NCI-H345 treated with DMSO at 0.1 percent for 48 hours (cell line): ENCODE measurements at regions not wholly inside any gene's neighbourhood (a gene's known extent, or its start where the extent isn't known, plus 50 kb on each side); places are given as distances from the start of the nearest gene placed in this dataset.
"Not testable (repeated sequence)": the region's sequence is repeated elsewhere in the genome, so short reads cannot be mapped to it uniquely, and the experiment has no call there.

Experiments
- DNase-seq: peaks from one replicate; lab custom pipeline; 2025; ENCODE audit not compliant: unreplicated experiment; lab: John Stamatoyannopoulos, UW

DNA sequence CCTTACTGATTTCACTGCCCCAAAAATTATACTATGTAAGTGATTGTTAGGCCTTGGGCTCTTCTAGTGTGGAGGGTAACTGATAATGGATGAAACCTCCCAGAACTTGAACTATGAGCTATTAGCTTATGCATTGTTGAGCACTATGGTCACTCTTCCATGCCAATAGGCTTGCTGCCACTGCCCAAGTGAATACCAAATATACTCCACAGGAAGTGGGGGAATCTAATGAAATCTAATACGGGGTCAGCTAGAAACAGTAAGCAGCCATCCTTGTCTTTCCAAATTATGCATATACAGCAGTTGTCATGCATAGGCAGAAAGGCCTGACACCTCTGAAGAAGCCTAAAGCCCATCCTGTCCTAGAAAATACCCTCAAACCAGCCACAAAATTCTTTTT, 198.7 kb upstream of the PTBP2 start:
- DNase-seq: no peak

DNA sequence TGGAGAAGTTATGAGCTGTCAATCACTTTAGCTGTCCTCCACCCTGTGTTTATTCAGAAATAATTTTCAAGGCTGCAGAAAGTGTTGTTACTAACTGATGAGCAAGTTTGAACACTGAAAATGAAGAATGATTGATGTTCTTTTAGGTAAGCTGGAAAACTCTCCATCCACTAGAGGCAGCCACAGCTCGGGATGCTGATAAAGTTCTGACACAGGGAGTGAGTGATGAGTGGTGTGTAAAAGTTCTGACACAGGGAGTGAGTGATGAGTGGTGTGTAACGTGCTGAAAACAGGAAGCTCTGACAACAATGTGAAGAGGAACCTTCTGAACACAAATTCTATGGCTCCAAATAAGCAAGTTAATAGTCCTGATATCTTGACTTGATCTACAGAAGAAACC, 197.5 kb upstream of the PTBP2 start:
- DNase-seq: no peak

DNA sequence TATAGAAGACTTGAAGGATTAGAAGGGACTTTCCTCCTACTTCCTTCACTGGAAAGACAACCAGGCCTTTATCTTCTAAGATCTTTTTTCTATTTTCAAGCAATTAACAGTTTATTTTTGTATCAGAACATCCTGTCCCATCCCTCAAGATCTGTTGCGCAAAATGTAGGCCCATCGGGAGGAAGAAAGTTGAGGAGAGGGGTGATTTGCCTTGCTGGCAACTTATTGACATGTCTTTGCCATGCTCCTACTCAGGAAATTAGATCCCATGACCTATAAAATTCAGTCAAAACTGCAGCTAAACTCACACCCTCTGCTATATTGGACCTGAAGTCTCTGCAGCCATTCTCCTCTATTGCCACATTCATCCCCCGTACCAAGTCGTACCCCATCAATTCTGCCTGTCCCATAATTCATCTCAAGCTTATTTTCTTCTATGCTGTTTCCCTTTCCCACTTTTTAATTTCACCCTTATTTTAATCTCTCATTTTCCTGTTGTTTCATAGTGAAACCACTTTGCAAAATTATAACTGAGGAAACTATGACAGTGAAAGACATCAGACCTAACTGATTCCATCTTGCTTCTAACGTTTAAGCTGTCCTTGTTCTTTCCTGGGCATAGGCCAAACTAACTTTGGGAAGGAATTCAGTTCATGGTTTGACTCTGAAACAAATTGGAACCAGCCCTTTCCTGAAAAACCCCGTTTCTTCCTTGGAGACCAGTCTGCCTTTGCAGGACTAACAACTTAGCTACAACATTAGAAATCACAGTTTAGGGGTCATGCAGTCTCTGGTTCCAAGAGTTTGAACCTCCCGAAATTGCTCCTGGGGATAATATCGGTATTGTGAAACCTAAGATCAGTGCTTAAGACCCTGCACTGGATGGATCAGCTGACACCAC, 195.7 kb upstream of the PTBP2 start:
- no peak for DNase-seq

DNA sequence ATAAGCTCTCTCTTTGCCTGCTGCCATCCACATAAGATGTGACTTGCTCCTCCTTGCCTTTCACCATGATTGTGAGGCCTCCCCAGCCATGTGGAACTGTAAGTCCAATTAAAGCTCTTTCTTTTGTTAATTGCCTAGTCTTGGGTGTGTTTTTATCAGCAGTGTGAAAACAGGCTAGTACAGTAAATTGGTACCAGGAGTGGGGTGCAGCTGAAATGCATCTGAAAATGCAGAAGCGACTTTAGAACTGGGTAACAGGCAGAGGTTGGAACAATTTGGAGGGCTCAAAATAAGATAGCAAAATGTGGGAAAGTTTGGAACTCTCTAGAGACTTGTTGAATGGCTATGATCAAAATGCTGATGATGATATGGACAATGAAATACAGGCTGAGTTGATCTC, 192.9 kb upstream of the PTBP2 start:
- DNase-seq: not testable (repeated sequence)

DNA sequence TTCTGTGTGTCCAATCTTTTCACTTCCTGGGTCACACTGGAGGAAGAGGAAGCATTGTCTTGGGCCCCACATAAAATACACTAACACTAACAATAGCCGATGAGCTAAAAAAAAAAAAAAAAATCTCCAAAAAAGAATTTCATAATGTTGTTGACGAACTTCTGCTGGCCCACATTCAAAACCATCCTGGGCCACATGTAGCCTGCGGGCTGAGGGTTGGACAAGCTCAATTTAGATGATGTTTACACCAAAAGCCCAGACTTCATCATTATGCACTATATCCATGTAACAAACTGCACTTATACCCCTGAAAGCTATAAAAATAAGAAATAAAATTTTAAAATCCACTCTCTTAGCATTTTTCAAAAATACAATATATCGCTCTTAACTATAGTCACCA, 187.8 kb upstream of the PTBP2 start:
- DNase-seq: no peak

DNA sequence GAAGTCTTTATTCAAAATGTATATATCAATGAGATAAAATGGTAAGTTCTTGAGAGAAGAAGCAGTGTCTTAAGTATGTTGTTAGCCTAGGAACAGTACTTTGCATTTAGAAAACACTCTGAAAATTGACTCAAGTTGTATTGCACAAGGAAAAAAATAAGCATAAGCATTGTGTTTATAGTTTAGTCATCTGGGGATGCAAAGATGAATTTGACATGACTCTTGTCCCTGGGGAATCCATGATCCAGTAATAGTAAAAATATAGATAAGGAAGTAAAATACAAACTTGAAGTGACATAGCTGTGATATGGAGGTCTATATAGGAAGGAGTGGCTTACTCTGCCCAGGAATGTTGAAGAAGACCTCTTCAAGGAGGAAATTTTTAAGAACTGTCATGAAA, 185.0 kb upstream of the PTBP2 start:
- no peak for DNase-seq

DNA sequence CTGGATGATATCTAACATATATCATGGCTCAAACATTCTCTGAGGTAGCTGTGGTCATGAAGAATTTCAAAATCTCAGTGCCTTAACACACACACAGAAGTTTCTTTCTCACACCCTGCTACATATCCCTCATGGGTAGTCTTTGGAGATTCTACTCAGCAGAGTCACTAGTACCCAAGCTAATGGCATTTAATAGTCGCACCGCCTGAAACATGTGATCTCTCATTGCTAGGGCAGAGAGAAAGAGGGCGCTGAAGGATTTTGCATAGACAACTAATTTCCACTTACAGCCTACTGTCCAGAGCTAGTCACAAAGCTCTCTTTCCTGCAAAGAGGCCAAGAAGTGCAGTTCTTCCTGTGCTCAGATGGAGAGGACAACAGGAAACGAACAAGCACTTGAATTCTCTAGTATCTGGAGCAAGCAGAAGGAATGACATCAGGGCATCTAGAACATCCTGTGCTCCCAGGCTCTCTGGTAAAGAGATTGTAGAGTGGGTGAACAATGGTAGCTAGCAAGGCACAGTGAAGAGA, 183.4 kb upstream of the PTBP2 start:
- DNase-seq: no peak

DNA sequence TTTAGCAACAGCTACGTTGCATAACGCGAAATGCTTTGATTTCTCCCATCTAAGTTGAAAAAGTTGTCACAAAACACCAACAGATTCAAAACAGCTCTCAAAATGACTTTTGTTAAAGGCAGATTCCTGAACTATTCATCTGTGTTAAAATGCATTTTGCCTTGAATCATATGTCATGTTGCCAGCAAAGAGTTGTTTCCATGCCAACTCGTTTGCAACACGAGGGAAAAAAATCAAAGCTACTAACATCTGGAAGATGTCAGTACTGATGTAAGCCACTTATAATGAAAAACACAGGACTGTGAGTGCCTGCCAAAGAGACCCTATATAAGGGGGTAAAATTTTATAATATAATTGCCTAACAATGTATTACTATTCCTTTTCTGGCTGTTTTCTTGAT, 182.7 kb upstream of the PTBP2 start:
- no peak for DNase-seq

DNA sequence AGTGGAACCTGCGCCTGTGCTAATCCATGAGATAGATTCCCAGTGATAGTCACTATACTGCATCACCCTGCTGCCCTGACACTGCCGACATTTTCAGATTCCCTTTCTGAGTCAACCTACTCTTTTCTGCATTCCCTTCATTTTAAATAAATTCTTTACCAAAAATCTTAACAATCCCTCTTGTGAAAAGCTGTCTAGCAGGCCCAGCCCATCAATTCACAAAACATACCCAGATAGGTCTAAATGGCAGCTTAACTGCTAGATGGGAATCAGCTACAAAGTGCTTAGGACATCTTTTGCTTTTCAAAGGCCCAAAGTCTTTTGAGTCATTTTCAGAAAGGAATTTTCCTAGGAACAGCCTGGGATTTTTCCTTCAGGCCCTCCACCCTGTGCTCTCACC, 180.1 kb upstream of the PTBP2 start:
- DNase-seq: no peak

DNA sequence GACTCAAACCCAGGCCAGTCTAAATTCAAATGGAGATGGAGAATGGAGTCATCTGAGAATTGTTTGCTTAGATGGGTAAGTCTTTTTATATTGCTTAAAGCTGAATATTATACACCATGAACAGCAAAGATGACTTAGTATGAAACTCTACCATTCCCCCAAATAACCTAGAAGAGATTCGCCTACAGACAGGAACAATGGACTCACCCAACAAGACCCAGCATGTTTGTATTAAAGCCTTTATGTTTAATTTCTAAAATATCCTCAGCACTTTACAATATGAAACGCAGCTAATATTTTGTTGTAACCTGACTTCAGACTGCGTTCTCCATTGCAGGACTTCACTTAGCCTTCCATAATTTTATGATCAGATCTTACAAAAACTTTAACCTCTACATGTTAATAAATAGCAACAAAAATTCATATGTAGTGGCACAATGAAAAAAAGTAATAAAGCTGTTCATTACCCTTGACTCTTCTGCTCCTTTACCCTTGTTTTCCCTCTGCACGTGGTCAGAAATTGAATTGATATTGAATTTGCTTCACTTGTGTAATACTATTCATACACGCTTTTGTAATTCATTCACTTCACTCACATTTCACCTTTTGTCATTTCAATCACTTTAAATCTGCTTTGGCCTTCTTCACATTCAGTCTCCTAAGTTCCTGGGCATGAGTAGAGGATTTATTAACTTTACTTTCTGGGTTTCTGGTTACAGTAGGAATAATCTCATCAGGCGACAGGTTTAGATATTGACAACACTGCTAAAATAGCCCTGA, 177.3 kb upstream of the PTBP2 start:
- no peak for DNase-seq

DNA sequence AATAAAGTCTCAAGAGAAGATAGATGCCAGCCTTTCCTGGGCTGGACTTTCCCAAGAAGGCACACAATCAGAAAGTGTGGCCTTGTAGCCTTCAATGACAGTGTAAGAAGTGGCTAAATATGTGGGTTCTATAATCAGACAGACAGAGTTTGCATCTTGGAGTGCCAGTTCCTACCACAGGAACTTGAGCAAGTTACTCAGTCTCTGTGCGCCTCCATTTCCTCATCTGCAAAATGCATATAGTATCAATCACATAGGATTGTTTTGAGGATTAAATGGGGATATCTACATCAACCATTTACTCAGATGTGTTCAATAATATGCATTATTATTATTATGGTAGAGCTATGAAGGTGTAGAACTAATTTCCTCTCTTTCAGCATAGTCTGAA, 176.8 kb upstream of the PTBP2 start:
- DNase-seq: no peak

DNA sequence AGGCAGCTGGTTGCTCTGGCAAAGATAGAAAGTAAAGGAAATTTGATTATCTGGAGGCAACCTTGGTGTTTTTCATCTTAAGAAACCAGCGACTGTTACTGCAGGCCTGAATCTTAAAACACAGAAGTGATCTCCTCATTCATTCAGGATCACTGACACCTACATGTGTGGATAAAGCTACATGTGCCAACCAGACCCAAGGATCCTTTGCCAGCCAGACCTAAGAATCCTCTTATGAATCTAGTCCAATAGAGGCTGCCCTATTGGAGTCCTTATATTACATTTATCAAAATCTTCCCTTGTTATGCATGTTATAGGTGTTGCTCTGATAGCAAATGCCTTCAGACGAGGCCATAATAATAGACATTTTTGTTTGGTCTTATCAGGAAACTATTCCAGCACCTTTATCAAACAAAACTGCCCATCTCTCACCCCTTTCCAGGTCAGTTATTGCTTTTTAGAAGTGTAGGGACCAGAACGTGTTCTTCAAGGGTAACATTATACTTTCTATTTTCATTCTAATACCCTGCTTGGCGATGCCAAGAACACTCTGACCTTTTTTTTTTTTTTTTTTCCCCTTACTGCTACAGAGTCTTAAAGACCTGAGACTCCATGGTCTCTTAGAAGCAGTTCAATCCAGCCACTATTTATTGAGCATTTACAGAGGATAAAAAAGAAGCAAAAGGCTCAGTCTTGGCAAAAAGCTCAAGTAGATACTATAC, 175.5 kb upstream of the PTBP2 start:
- no peak for DNase-seq

DNA sequence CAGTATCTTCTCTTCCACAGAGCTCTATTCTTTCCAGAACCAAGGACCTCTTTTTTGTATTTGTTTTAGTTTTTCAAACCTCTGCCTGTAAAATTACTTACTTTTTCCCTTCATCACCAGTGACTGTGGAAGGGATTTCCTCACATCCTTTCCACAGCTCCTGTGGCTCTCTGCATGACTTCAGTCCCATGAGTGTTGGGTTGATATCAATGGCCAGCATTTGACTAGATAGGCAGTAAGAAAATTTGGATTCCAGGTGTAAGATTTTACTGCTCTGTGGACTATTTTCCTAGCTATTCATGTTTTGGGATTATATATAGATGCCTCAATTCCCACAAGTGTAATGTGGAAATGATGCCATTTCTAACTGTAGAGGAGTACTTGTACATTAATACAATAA, 171.5 kb upstream of the PTBP2 start:
- no peak for DNase-seq

DNA sequence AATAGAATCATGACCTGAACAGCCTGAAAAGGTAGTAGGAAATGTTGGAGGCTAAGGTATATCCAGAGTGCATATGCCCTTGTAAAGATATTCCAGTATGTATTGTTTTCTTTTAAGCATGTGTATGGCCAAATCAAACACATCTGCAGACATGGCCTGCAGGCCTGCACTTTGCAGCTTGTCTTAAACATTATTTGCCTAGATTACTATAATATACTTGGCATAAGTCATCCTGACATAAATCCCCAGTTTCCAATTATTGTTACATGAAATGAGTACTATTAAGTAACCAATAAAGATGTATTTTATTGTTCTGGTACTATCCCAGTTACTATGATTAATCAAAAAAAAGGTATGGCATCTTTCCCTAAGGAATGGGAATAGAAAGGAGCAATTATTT, 169.1 kb upstream of the PTBP2 start:
- DNase-seq: no peak

DNA sequence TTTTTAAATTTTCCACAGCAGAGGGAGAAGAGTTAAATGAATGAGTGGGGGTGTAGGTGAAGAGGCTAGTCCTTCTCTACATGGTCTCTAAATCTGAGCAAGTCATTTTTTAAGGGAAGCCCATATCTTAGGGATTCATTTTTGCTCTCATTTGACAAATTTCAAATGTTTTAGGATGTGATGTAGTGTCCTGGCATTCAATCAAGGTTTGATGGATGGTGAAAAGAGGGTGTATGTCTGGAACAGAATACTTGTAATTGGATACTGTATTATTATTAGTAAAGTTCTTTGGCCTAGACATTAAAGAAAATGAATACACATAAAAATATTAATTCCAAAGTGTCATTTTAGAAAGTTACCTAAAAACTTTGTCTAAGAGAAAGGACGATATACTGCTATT, 167.8 kb upstream of the PTBP2 start:
- DNase-seq: no peak

DNA sequence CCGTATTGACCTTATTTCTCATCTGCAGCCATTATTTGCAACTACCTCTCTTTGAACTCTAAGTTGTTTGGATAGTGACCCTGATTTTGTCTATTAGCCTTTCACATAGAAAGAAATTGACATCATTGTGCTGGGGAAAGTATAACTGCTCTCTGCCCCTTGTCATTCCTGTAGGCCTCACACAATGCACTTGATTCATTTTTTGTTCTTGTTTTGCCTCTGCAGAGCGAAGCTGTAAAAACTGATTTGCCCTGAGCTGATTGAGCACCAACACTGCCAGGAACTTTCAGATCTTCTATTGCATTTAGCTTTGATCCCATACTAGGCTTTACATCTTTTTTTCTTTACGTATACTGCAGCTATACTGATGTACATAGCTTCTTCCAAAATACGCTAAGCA, 167.2 kb upstream of the PTBP2 start:
- no peak for DNase-seq

DNA sequence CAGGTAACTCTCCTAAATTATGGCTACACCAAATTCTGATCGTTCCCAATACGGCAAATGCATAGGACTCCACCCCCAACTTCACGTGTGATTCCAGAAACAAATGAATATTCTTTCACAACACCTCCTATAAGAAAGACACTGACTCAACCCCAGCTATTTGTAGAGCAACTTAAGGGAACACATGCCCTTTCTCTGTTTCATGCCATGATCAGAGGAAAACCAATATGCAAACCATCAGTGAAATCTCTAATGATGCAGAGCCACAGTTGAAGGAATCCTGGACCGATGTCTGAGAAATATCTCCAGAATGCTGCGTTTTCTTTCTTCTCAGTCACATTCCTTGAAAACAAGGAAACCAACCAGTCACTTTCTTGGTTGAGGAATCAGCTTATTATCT, 164.2 kb upstream of the PTBP2 start:
- no peak for DNase-seq

DNA sequence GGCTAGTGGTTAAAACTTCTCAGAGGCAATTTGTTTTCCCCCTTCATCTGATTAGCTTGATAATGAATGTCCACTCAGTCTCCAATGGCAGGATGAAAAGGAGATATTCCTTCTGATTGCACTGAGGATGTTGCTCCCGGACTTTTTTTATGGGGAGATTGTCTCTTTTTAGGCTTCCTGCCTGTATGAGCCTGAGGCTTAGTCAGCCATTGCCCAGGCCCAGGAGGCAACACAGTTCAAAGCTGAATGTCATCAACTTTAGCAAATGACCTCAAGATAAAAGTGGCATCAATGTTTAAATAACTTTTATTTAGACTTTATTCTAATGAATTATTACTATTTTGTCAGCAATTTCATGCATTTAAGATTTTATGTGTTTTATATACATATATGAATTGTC, 162.9 kb upstream of the PTBP2 start:
- no peak for DNase-seq

DNA sequence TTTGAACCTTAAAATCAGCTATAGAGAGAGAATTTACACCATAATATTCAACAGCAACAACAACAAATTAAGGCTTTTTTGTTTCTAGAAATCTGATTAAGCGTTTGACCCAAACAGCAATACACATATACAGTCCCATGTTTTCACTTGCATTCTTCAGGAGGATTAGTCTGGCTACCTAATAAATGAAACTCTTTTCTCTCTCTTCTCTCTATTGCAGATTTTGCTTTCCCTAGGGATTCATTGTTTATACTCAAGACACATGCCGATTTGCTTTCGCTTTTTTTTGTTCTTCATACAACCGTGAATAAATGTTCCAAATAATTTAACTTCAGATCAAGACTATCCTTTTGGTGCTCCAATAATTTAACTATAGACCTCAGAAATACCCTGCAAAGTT, 162.4 kb upstream of the PTBP2 start:
- no peak for DNase-seq

DNA sequence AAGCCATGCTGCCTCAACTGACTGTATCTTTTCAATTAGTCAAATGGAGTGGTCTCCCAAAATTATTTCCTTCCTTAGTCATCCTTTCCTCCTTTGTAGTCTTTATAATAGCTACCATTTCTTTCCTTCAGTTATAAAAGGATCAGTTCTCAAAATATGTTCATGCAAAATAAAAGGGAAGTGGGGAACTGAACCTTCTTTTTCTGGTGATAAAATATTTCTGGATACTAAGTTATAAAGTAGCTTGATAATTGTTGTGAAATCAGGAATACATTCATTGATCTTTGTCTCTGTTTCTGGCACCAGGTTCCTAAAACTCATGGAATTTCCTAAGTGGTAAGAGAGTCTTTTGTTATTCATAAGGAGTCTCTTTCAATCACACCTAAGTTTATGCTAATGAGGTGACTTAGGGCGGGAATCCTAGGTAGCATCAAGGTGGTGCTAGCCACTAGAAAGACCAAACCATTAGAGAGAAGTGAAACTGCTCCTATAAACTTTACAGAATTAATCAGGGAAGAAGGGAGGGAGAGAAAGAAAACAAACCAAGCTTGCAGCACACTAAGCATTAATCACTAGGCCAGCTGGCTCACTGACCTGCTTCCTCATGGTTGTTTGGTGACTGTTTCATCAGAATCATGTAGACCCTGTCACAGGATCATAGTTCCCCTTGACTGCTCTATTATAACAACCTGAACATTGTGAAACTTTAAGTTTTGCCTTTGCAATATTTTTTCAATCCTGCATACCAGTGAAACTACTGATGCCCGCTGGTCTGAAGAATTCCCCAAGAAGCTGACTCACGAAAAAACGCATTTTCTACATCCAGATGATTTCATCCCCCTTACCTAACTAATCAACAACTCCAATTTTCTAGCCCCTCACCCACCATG, 161.6 kb upstream of the PTBP2 start:
- no peak for DNase-seq

DNA sequence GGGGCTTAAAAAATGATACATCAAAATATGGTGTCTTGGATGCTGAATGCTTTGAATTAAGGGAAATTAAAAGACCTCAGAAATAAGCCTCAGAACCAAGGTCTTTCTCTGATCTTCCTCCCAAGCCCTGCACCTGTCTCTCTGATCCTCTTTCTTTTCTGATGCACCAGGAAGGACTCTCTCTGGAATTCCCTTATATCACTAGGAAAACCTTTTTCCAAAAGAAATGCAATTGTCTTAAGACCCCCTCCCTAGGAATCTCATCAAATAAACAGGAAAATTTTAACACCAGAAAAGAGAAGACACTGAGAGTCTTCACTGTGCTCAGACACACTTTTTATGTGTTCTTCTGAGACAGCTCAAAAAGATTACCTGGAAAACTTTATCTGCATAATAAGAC, 159.5 kb upstream of the PTBP2 start:
- DNase-seq: no peak
